Small intestine (tissue), 7 donors: ENCODE measurements at regions not wholly inside any gene's neighbourhood (a gene's known extent, or its start where the extent isn't known, plus 50 kb on each side); places are given as distances from the start of the nearest gene placed in this dataset.

Source experiments
- DNase-seq, 2 donors: peaks; one replicate each; pipeline versions ENCODE4 v3.0.0 to v3.0.0-alpha.2; 2013
- FAIRE-seq: peaks from 2 replicates; lab custom pipeline; 2012; peaks lifted over from hg19 to GRCh38; lab: Jason Lieb, UNC
- H3K27ac ChIP-seq, 3 donors: one replicate each; pipeline ENCODE4 v1.5.1; 2013; ENCODE audit warnings: low read length in 2 of 3, mild to moderate bottlenecking in 2 of 3, control low read depth in 1 of 3, inconsistent platforms in 1 of 3, low read depth in 1 of 3, moderate library complexity in 1 of 3
- H3K27me3 ChIP-seq, 3 donors: one replicate each; pipeline ENCODE4 v1.6.1; 2013; ENCODE audit warnings: low read length in 3 of 3, inconsistent platforms in 1 of 3; ENCODE audit not compliant: control insufficient read depth in 3 of 3, insufficient read depth in 3 of 3
- H3K36me3 ChIP-seq, 3 donors: one replicate each; pipeline ENCODE4 v1.6.1; 2013; ENCODE audit warnings: low read length in 3 of 3, inconsistent platforms in 1 of 3, low read depth in 1 of 3, mild to moderate bottlenecking in 1 of 3, moderate library complexity in 1 of 3; ENCODE audit not compliant: control insufficient read depth in 3 of 3, insufficient read depth in 2 of 3
- H3K4me1 ChIP-seq, 3 donors: one replicate each; pipeline ENCODE4 v1.6.1; 2013; ENCODE audit warnings: low read length in 2 of 3, inconsistent platforms in 1 of 3, low read depth in 1 of 3, mild to moderate bottlenecking in 1 of 3, moderate library complexity in 1 of 3; ENCODE audit not compliant: control insufficient read depth in 3 of 3, insufficient read depth in 2 of 3
- H3K4me3 ChIP-seq, 3 donors: one replicate each; pipeline ENCODE4 v1.5.1; 2013; ENCODE audit warnings: low read length in 3 of 3, control low read depth in 1 of 3, inconsistent platforms in 1 of 3, low read depth in 1 of 3, mild to moderate bottlenecking in 1 of 3, moderate library complexity in 1 of 3
- H3K9me3 ChIP-seq, 2 donors: one replicate each; pipeline ENCODE4 v1.6.1; 2013; ENCODE audit warnings: low read depth in 1 of 2, low read length in 1 of 2; ENCODE audit not compliant: control insufficient read depth in 2 of 2, insufficient read depth in 1 of 2
- WGBS, 3 donors: extraction: QIAGEN DNeasy Blood & Tissue Kit; methylation state at CpG; one replicate each; pipeline ENCODE4 v1.1.7; 2013; 5-methylcytosine and 5-hydroxymethylcytosine counted together
- donor health status: healthy with polysubstance abuse.
- donor health status: control.
- donor health status: control.
- donor health status: Bipolar disorder and iron deficiency.
- donor health status: healthy.

GRCh38 chr16:64489449-64489848 lies 632.4 kb downstream of the CDH11 start:
- Histone ChIP-seq H3K4me3 (no peak overlapping the region), H3K27ac (no peak overlapping the region), H3K9me3 (no peaks in the 10 kb centered on the region), H3K27me3 (no peaks in the 10 kb centered on the region), H3K4me1 (no peaks in the 10 kb centered on the region), H3K36me3 (no peaks in the 10 kb centered on the region)
- no peak for DNase-seq
- 20 to 61% (median 28%) methylated on average over 1 of the region's 1 CpG for WGBS, 3 donors
- FAIRE-seq, result no peak

GRCh38 chr16:64486561-64486960 lies 635.3 kb downstream of the CDH11 start:
- FAIRE-seq (no peak), DNase-seq (no peak)
- Histone ChIP-seq H3K27me3 (no peaks in the 10 kb centered on the region), H3K36me3 (no peaks in the 10 kb centered on the region), H3K9me3 (no peaks in the 10 kb centered on the region), H3K4me3 (no peak overlapping the region), H3K4me1 (no peaks in the 10 kb centered on the region), H3K27ac (no peak overlapping the region)
- WGBS, 3 donors, result 82 to 94% (median 92%) methylated on average over 1 of the region's 1 CpG

- Histone ChIP-seq H3K4me1 (peaks cover 0 to 3% (median 0%) of the 10 kb centered on the region in 3 donors), H3K36me3 (no peaks in the 10 kb centered on the region), H3K9me3 (no peaks in the 10 kb centered on the region), H3K27me3 (no peaks in the 10 kb centered on the region), H3K27ac (no peak overlapping the region), H3K4me3 (no peak overlapping the region)
- DNase-seq, result no peak
- no peak for FAIRE-seq
- 45 to 63% (median 50%) methylated on average over 2 of the region's 2 CpGs for WGBS, 3 donors
These were observed 640.4 kb downstream of the CDH11 start for GRCh38 chr16:64481497-64481896.

GRCh38 chr16:64478252-64478906 lies 643.5 kb downstream of the CDH11 start:
- Histone ChIP-seq H3K27me3 (no peaks in the 10 kb centered on the region), H3K9me3 (no peaks in the 10 kb centered on the region), H3K4me1 (peaks cover 0 to 3% (median 0%) of the 10 kb centered on the region in 3 donors), H3K36me3 (no peaks in the 10 kb centered on the region), H3K27ac (peak overlapping the region in 1 of 3 donors; percentile 8), H3K4me3 (no peak overlapping the region)
- DNase-seq (peak; percentile 1 to 75), FAIRE-seq (no peak)
- WGBS, 3 donors, result 11 to 32% (median 19%) methylated on average over 5 of the region's 5 CpGs

GRCh38 chr16:64475627-64476351 lies 646.1 kb downstream of the CDH11 start:
- no peaks in the 10 kb centered on the region for H3K36me3 ChIP-seq
- H3K4me3 ChIP-seq, result no peak overlapping the region
- no peak for FAIRE-seq
- 74 to 85% (median 75%) methylated on average over 11 of the region's 11 CpGs for WGBS, 3 donors
- H3K27ac ChIP-seq, result no peak overlapping the region
- H3K27me3 ChIP-seq, result no peaks in the 10 kb centered on the region
- no peaks in the 10 kb centered on the region for H3K9me3 ChIP-seq
- peak in 1 of 2 donors; percentile 5 for DNase-seq
- peaks cover 0 to 3% (median 0%) of the 10 kb centered on the region in 3 donors for H3K4me1 ChIP-seq

- WGBS, 3 donors, result 48 to 65% (median 53%) methylated on average over 2 of the region's 2 CpGs
- Histone ChIP-seq H3K27ac (no peak overlapping the region), H3K4me3 (no peak overlapping the region), H3K36me3 (no peaks in the 10 kb centered on the region), H3K4me1 (no peaks in the 10 kb centered on the region), H3K27me3 (no peaks in the 10 kb centered on the region), H3K9me3 (no peaks in the 10 kb centered on the region)
- DNase-seq (no peak), FAIRE-seq (no peak)
These were observed 650.9 kb downstream of the CDH11 start for GRCh38 chr16:64470916-64471315.

- Histone ChIP-seq H3K9me3 (no peaks in the 10 kb centered on the region), H3K27me3 (no peaks in the 10 kb centered on the region), H3K27ac (no peak overlapping the region), H3K36me3 (no peaks in the 10 kb centered on the region), H3K4me3 (no peak overlapping the region), H3K4me1 (no peaks in the 10 kb centered on the region)
- FAIRE-seq (no peak), DNase-seq (no peak)
- WGBS, 3 donors, result 67 to 78% (median 77%) methylated on average over 2 of the region's 2 CpGs
These were observed 651.8 kb downstream of the CDH11 start for GRCh38 chr16:64469906-64470702.

GRCh38 chr16:64469351-64469750 lies 652.5 kb downstream of the CDH11 start:
- WGBS, 3 donors, result 74 to 91% (median 76%) methylated on average over 1 of the region's 1 CpG
- no peak for DNase-seq
- no peaks in the 10 kb centered on the region for H3K4me1 ChIP-seq
- FAIRE-seq, result no peak
- no peaks in the 10 kb centered on the region for H3K27me3 ChIP-seq
- H3K36me3 ChIP-seq, result no peaks in the 10 kb centered on the region
- H3K4me3 ChIP-seq, result no peak overlapping the region
- H3K9me3 ChIP-seq, result no peaks in the 10 kb centered on the region
- H3K27ac ChIP-seq, result no peak overlapping the region
